B cell (primary cell): ENCODE measurements at regions not wholly inside any gene's neighbourhood (a gene's known extent, or its start where the extent isn't known, plus 50 kb on each side); places are given as distances from the start of the nearest gene placed in this dataset.

Experiments
- ATAC-seq: fragments of 200-7000 bp; cut with Tn5 transposase; one replicate; pipeline ENCODE4 v1.10.0; 2021; ENCODE audit warnings: low read depth, mild to moderate bottlenecking, moderate number of reproducible peaks, moderate library complexity
- CTCF ChIA-PET: fragments of 350-600 bp; sonication (Branson Sonifier 250); formaldehyde crosslinking; loops from one replicate; lab custom pipeline; 2021; ENCODE audit warnings: antibody characterized with exemption, inconsistent platforms; lab: Charles Lee
- POLR2A ChIA-PET: fragments of 350-600 bp; sonication (Branson Sonifier 250); formaldehyde crosslinking; loops from one replicate; lab custom pipeline; 2021; ENCODE audit warnings: antibody characterized with exemption; lab: Charles Lee
- DNase-seq: peaks from one replicate; pipeline ENCODE4 v3.0.0; 2013
- H2AFZ ChIP-seq: 2 replicates; pipeline ENCODE4 v1.6.1; 2012; ENCODE audit warnings: mild to moderate bottlenecking, low read depth, low read length; ENCODE audit not compliant: insufficient read depth, poor library complexity, severe bottlenecking
- H3K27ac ChIP-seq, 2 donors: 1 replicate in 1 of 2; 2 replicates in 1 of 2; pipeline ENCODE4 v1.5.1; 2012 to 2013; ENCODE audit warnings: low read length in 2 of 2, mild to moderate bottlenecking in 2 of 2, moderate library complexity in 1 of 2
- H3K27me3 ChIP-seq, 4 experiments: fragments of 200-600 bp in 1 of 4; sonication (generic) in 1 of 4; replicated peaks in 1 of 4; 1 replicate in 2 of 4; 2 replicates in 2 of 4; pipeline versions ENCODE4 v1.6.1 to v1.7.0; 2013 to 2016; ENCODE audit warnings: low read length in 3 of 4, mild to moderate bottlenecking in 2 of 4, mixed read lengths in 1 of 4, moderate library complexity in 1 of 4; ENCODE audit not compliant: insufficient read depth in 4 of 4, control insufficient read depth in 3 of 4; ENCODE audit errors: control extremely low read depth in 1 of 4
- H3K36me3 ChIP-seq, 2 experiments: replicated peaks in 1 of 2; 1 replicate in 1 of 2; 2 replicates in 1 of 2; pipeline versions ENCODE4 v1.6.1 to v1.7.1; 2013; ENCODE audit warnings: low read length in 1 of 2; ENCODE audit not compliant: insufficient read depth in 2 of 2, control insufficient read depth in 1 of 2; ENCODE audit errors: control extremely low read depth in 1 of 2, extremely low read depth in 1 of 2
- H3K4me1 ChIP-seq, 2 donors: fragments of 200-600 bp in 1 of 2; sonication (generic) in 1 of 2; 1 replicate in 1 of 2; 2 replicates in 1 of 2; pipeline versions ENCODE4 v1.5.1 to v1.6.1; 2013 to 2017; ENCODE audit warnings: low read length in 2 of 2; ENCODE audit not compliant: control insufficient read depth in 2 of 2, insufficient read depth in 2 of 2
- H3K4me2 ChIP-seq: replicated peaks from 2 replicates; pipeline ENCODE3; 2012; ENCODE audit warnings: mild to moderate bottlenecking, low read depth, low read length; ENCODE audit not compliant: poor library complexity, severe bottlenecking
- H3K4me3 ChIP-seq, 5 experiments: fragments of 200-600 bp in 1 of 5; sonication (generic) in 1 of 5; 1 replicate in 3 of 5; 2 replicates in 2 of 5; pipeline versions ENCODE4 v1.5.1 to v1.7.0; 2011 to 2016; ENCODE audit warnings: low read length in 4 of 5, mild to moderate bottlenecking in 4 of 5, low read depth in 2 of 5, control low read depth in 1 of 5, moderate library complexity in 1 of 5; ENCODE audit not compliant: insufficient read depth in 1 of 5; ENCODE audit errors: control extremely low read depth in 1 of 5, extremely low read depth in 1 of 5
- H3K79me2 ChIP-seq: fragments of 200-600 bp; sonication (generic); one replicate; pipeline ENCODE4 v1.6.0; 2016; ENCODE audit warnings: low read length; ENCODE audit not compliant: control insufficient read depth, insufficient read depth
- H3K9ac ChIP-seq: fragments of 200-600 bp; sonication (generic); 2 replicates; pipeline ENCODE4 v1.6.1; 2017; ENCODE audit warnings: mild to moderate bottlenecking, low read length, moderate library complexity
- H3K9me3 ChIP-seq, 3 donors: one replicate each; pipeline versions ENCODE4 v1.6.1 to v1.7.1; 2013; ENCODE audit warnings: low read length in 2 of 3; ENCODE audit not compliant: control insufficient read depth in 2 of 3, insufficient read depth in 1 of 3; ENCODE audit errors: control extremely low read depth in 1 of 3
- H4K20me1 ChIP-seq: 2 replicates; pipeline ENCODE4 v1.6.0; 2012; ENCODE audit warnings: mild to moderate bottlenecking, low read length; ENCODE audit not compliant: insufficient read depth, control insufficient read depth, poor library complexity, severe bottlenecking
- H3K27ac Mint-ChIP-seq: one replicate; pipeline ENCODE4 v1.8.0; 2021; ENCODE audit warnings: mixed read lengths
- H3K27me3 Mint-ChIP-seq: one replicate; pipeline ENCODE4 v1.8.0; 2021; ENCODE audit warnings: mixed read lengths
- H3K4me1 Mint-ChIP-seq: one replicate; pipeline ENCODE4 v1.8.0; 2021; ENCODE audit warnings: mixed read lengths
- H3K4me3 Mint-ChIP-seq: one replicate; pipeline ENCODE4 v1.8.0; 2021; ENCODE audit warnings: mixed read lengths
- H3K9me3 Mint-ChIP-seq: one replicate; pipeline ENCODE4 v1.8.0; 2022; ENCODE audit warnings: mixed read lengths; ENCODE audit not compliant: insufficient read depth
- CTCF ChIP-seq: fragments of 200-600 bp; IDR thresholded peaks from one replicate; pipeline ENCODE4 v1.8.0; 2022; ENCODE audit warnings: antibody characterized with exemption, mild to moderate bottlenecking
- EZH2 ChIP-seq: IDR thresholded peaks from 2 replicates; pipeline ENCODE4 v1.6.1; 2012; ENCODE audit warnings: borderline replicate concordance, low read depth, mild to moderate bottlenecking, moderate library complexity, low read length; ENCODE audit not compliant: insufficient read depth, poor library complexity, severe bottlenecking
- WGBS: methylation state at CpG from one replicate; pipeline ENCODE4 v1.1.5; 2013; ENCODE audit warnings: missing lambda C conversion rate; ENCODE audit not compliant: insufficient coverage; 5-methylcytosine and 5-hydroxymethylcytosine counted together
- intact Hi-C: fragments of 100-400 bp; cut with micrococcal nuclease; formaldehyde crosslinking; loops from one replicate; pipeline ENCODE4 v1.10.0; 2022

GRCh38 chr6:23435798-23436197 is 690.2 kb upstream of the NRSN1 start:
- WGBS, result no CpG with 5 or more reads among the region's 1 CpG
- H3K9ac ChIP-seq, result no peak overlapping the region
- TF ChIP-seq CTCF (no peak), EZH2 (no peak)
- ChIA-PET POLR2A (no interaction called here), CTCF (no interaction called here)
- H3K9me3 ChIP-seq, result peaks cover 0 to 4% (median 0%) of the 10 kb centered on the region in 3 donors
- H3K27ac Mint-ChIP-seq, result no peak overlapping the region
- H3K27me3 ChIP-seq, result no peaks in the 10 kb centered on the region
- no peaks in the 10 kb centered on the region for H3K79me2 ChIP-seq
- no peak overlapping the region for H3K27ac ChIP-seq
- H3K4me1 Mint-ChIP-seq, result no peaks in the 10 kb centered on the region
- DNase-seq (no peak), ATAC-seq (no peak)
- H2AFZ ChIP-seq, result no peak overlapping the region
- intact Hi-C loops, result no loop called here
- no peaks in the 10 kb centered on the region for H3K27me3 Mint-ChIP-seq
- H3K4me3 Mint-ChIP-seq, result no peak overlapping the region
- no peaks in the 10 kb centered on the region for H4K20me1 ChIP-seq
- H3K9me3 Mint-ChIP-seq, result peaks cover 2% of the 10 kb centered on the region
- H3K4me1 ChIP-seq, result no peaks in the 10 kb centered on the region
- no peak overlapping the region for H3K4me3 ChIP-seq
- no peaks in the 10 kb centered on the region for H3K36me3 ChIP-seq
- no peak overlapping the region for H3K4me2 ChIP-seq

GRCh38 chr6:23441808-23442461 is 684.1 kb upstream of the NRSN1 start:
- Histone ChIP-seq H3K9me3 (no peaks in the 10 kb centered on the region), H3K4me3 (no peak overlapping the region), H2AFZ (no peak overlapping the region), H3K4me2 (no peak overlapping the region), H3K36me3 (no peaks in the 10 kb centered on the region), H4K20me1 (no peaks in the 10 kb centered on the region), H3K27me3 (no peaks in the 10 kb centered on the region), H3K4me1 (no peaks in the 10 kb centered on the region), H3K27ac (no peak overlapping the region), H3K9ac (no peak overlapping the region), H3K79me2 (no peaks in the 10 kb centered on the region)
- POLR2A ChIA-PET, result no interaction called here
- TF ChIP-seq EZH2, result no peak
- CTCF ChIA-PET, result no interaction called here
- intact Hi-C loops, result no loop called here
- no peak overlapping the region for H3K4me3 Mint-ChIP-seq
- no peaks in the 10 kb centered on the region for H3K4me1 Mint-ChIP-seq
- DNase-seq, result no peak
- 100% methylated on average over 1 of the region's 3 CpGs for WGBS
- H3K9me3 Mint-ChIP-seq, result no peaks in the 10 kb centered on the region
- no peak overlapping the region for H3K27ac Mint-ChIP-seq
- ATAC-seq, result no peak
- no peaks in the 10 kb centered on the region for H3K27me3 Mint-ChIP-seq
